ENCODE measurements at regions not wholly inside any gene's neighbourhood (a gene's known extent, or its start where the extent isn't known, plus 50 kb on each side); places are given as distances from the start of the nearest gene placed in this dataset.

- TF ChIP-seq CTCF (conservative IDR thresholded peaks at IDR 0.05; ENCODE audit: low read depth in 2 of 2) = no peak
- TF ChIP-seq, protein P1, sequence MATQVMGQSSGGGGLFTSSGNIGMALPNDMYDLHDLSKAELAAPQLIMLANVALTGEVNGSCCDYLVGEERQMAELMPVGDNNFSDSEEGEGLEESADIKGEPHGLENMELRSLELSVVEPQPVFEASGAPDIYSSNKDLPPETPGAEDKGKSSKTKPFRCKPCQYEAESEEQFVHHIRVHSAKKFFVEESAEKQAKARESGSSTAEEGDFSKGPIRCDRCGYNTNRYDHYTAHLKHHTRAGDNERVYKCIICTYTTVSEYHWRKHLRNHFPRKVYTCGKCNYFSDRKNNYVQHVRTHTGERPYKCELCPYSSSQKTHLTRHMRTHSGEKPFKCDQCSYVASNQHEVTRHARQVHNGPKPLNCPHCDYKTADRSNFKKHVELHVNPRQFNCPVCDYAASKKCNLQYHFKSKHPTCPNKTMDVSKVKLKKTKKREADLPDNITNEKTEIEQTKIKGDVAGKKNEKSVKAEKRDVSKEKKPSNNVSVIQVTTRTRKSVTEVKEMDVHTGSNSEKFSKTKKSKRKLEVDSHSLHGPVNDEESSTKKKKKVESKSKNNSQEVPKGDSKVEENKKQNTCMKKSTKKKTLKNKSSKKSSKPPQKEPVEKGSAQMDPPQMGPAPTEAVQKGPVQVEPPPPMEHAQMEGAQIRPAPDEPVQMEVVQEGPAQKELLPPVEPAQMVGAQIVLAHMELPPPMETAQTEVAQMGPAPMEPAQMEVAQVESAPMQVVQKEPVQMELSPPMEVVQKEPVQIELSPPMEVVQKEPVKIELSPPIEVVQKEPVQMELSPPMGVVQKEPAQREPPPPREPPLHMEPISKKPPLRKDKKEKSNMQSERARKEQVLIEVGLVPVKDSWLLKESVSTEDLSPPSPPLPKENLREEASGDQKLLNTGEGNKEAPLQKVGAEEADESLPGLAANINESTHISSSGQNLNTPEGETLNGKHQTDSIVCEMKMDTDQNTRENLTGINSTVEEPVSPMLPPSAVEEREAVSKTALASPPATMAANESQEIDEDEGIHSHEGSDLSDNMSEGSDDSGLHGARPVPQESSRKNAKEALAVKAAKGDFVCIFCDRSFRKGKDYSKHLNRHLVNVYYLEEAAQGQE (IDR thresholded peaks at IDR 0.05; ENCODE audit: unreplicated experiment) = no peak
- no peak for TF ChIP-seq EZH2 (IDR thresholded peaks at IDR 0.05; ENCODE audit: low read depth, unreplicated experiment)
These were observed 141.8 kb downstream of the TENT5C start for GRCh38 chr1:117747605-117748004.

All from GM23338 (cell line).